ENCODE measurements at regions not wholly inside any gene's neighbourhood (a gene's known extent, or its start where the extent isn't known, plus 50 kb on each side); places are given as distances from the start of the nearest gene placed in this dataset.
"Not testable (repeated sequence)": the region's sequence is repeated elsewhere in the genome, so short reads cannot be mapped to it uniquely, and the experiment has no call there.

- DNase-seq (ENCODE audit: low read depth in 4 of 4, low spot score in 3 of 4) = no peak
Measured at GRCh38 chr2:53543083-53543482, 224.5 kb upstream of the CHAC2 start.

- no peak for DNase-seq (ENCODE audit: low read depth in 4 of 4, low spot score in 3 of 4)
Measured at GRCh38 chr2:53536583-53537361, 230.8 kb upstream of the CHAC2 start.

DNA sequence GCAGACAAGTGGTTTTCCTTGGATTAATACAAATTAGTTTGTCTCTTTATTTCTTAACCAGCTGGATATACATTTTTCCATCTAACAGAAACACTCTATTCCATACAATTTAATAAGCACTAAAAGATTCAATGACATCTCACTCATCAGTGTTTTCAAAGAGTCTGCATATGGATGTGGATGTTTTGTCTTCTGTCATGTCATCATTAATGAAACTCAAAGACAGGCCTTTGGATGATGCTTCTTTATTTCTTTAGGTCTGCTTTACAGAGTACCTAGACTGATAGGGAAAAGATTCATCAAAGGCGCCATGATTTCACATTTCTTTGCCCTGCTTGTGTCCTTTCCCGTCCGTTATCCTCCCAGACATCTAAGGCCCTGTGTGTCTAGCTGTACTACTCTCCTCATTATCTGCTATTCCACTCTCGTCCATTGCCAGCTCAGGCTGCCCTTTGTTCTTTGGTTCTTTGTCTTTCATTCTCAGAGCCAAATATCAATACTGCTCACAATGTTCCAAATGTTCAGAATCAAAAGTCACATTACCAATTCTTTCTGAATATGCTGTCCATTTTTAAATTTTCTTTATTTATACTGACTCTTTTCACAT is 232.3 kb upstream of the CHAC2 start:
- DNase-seq (ENCODE audit: low read depth in 4 of 4, low spot score in 3 of 4) = no peak

- no peak for DNase-seq (ENCODE audit: low read depth in 4 of 4, low spot score in 3 of 4)
Measured at GRCh38 chr2:53530126-53530525, 237.5 kb upstream of the CHAC2 start.

DNA sequence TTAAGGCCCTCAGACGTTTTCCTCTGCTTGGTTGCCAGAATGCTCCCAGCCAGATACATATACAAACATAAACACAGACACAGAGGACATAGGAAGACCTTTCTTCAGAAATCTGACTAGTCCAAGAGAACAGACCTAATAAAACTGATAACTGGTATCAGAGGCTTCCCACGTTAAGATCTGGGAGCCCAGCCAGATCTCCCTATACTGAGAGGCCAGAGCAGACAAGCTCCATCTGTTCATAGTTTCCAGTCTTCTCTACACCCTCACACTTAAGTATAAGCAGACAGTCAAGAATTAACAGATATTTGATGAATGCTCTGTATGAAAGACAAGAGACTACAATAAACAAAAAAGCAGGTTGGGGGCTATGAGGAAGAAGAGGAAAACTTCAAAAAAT is 240.5 kb upstream of the CHAC2 start:
- no peak for DNase-seq (ENCODE audit: low read depth in 4 of 4, low spot score in 3 of 4)

GRCh38 chr2:53519918-53520841 is 247.4 kb upstream of the CHAC2 start:
- no peak for DNase-seq (ENCODE audit: low read depth in 4 of 4, low spot score in 3 of 4)

GRCh38 chr2:53517406-53517805 is 250.2 kb upstream of the CHAC2 start:
- no peak for DNase-seq (ENCODE audit: low read depth in 4 of 4, low spot score in 3 of 4)

GRCh38 chr2:53516650-53517049 is 251.0 kb upstream of the CHAC2 start:
- no peak for DNase-seq (ENCODE audit: low read depth in 4 of 4, low spot score in 3 of 4)

GRCh38 chr2:53515435-53516332 is 251.9 kb upstream of the CHAC2 start:
- DNase-seq (ENCODE audit: low read depth in 4 of 4, low spot score in 3 of 4) = no peak

- no peak for DNase-seq (ENCODE audit: low read depth in 4 of 4, low spot score in 3 of 4)
Measured at GRCh38 chr2:53513167-53513666, 254.4 kb upstream of the CHAC2 start.

DNA sequence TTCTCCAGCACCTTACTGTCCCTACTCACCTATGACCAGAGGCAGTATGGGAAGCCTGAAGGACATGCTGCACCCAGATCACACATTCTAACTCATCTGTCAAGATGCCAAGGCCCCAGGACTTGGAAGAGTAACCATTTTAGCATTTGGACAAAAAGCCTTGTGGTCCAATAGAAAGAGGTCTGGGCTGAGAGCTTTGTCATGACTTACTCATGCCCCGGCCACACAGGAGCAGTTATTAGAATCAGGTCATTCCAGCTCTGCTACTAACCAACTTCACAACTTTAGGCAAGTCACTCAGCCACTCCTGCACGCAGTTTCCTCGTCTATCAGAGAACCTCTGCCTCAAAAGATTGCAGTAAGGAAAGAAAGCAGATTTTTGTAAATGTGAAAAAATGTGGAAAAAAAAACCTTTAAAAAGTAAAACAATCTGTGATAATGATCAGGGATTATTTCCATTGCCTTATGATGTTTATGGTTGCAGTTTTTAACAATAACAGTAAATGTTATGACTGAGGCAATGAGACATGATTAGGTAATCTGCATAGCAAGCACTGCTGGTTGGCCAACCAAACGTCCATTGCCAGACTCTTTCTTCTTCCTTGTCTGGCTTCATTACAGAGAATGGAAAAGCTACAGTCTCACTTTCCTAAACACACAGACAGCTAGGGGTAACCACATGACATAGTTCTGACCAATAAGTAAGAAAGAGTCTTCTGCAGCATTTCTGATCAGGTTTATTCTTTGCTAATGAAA is 255.4 kb upstream of the CHAC2 start:
- DNase-seq (ENCODE audit: low read depth in 4 of 4, low spot score in 3 of 4) = no peak

GRCh38 chr2:53511549-53511948 is 256.1 kb upstream of the CHAC2 start:
- no peak for DNase-seq (ENCODE audit: low read depth in 4 of 4, low spot score in 3 of 4)

- DNase-seq (ENCODE audit: low read depth in 4 of 4, low spot score in 3 of 4) = no peak
Measured at GRCh38 chr2:53510401-53510800, 257.2 kb upstream of the CHAC2 start.

GRCh38 chr2:53509831-53510388 is 257.7 kb upstream of the CHAC2 start:
- DNase-seq (ENCODE audit: low read depth in 4 of 4, low spot score in 3 of 4) = no peak

- DNase-seq (ENCODE audit: low read depth in 4 of 4, low spot score in 3 of 4) = no peak
Measured at GRCh38 chr2:53508667-53509066, 258.9 kb upstream of the CHAC2 start.

DNA sequence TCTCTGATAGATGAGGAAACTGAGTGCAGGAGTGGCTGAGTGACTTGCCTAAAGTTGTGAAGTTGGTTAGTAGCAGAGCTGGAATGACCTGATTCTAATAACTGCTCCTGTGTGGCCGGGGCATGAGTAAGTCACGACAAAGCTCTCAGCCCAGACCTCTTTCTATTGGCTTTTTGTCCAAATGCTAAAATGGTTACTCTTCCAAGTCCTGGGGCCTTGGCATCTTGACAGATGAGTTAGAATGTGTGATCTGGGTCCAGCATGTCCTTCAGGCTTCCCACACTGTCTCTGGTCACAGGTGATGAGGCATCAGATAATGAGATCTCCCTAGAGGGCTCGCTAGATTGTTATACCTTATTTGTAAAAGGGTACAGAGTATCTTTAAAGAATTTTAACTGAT is 260.5 kb upstream of the CHAC2 start:
- not testable (repeated sequence) for DNase-seq (ENCODE audit: low read depth in 4 of 4, low spot score in 3 of 4)

- DNase-seq (ENCODE audit: low read depth in 4 of 4, low spot score in 3 of 4) = no peak
Measured at GRCh38 chr2:53505826-53506225, 261.8 kb upstream of the CHAC2 start.

DNA sequence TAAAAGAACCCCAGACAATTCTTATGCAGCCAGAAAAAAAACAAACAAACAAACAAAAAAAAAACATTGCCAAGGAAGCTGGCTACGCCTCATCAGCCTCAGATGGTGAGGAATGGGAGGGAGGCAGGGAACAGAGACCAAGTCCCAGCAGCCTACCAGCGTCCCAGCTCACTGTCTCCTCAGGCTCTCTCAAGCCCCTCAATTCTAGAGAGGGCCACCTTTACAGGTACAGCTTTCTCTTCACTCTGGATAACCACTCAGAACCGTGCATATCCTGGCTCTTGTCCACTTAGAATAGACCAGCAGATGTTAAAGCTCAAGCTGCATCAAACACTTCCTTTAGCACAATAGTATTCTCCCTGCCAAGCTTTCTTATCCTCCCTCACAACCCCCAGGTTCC is 263.1 kb upstream of the CHAC2 start:
- no peak for DNase-seq (ENCODE audit: low read depth in 4 of 4, low spot score in 3 of 4)

DNA sequence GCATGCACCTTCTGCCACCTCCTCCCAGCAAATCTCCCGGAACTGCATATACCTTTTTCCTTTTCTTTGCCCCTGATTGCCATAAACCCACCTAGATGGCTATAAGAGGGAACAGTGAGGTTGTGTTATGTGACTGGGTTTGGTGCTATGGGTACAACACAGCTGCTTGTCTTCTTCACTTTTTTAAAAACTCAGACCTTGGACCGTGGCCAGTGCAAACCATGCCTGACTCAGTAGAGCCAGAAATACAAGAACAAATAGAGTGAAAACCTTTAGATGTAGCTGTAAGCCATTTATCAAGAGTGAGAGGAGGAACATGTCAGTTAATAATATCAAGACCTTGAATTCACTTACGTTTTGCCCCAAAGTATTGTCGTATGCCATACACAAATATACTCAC is 267.4 kb upstream of the CHAC2 start:
- no peak for DNase-seq (ENCODE audit: low read depth in 4 of 4, low spot score in 3 of 4)
